ENCODE measurements at regions not wholly inside any gene's neighbourhood (a gene's known extent, or its start where the extent isn't known, plus 50 kb on each side); places are given as distances from the start of the nearest gene placed in this dataset.

DNA sequence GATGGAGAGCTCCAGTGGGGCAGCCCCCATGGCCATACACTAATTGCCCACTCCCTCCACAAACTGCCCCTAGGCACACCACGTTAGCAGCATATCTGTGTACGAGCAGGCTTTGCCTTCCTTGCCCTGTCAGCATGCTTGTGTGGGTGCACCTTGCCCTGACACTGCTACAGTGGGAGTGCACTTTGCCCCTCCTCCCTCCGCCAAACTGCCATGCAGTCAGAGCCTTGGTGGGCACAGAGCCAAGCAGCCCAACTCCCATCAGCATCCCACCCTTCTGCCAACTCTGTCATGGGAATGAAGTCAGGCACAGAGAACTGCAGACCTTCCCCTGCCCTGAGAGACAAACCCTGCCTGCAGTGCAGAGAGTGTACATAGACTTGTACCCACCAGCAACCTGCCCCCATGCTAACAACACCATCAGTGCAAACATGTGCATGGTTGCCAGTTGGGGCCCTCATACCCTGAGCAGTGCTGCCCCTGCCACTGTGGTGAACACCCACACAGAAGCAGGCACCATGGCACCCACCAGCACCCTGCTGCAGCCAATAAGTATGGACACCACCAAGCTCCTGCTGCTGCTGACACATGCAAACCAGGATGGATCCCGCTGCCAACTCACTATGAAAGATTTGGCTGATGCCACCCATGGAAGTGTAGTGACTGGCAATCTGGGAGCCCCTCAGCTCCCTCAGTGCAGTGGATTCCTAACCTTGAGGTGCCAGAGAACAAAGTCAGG lies 1197.7 kb upstream of the CELF2 start:
- DNase-seq (ENCODE audit: low spot score) = no peak
- TF ChIP-seq CTCF (IDR thresholded peaks at IDR 0.05) = no peak
- H3K4me1 ChIP-seq = no peaks in the 10 kb centered on the region
- no peak overlapping the region for H3K27ac ChIP-seq
- no peaks in the 10 kb centered on the region for H3K27me3 ChIP-seq
- no peaks in the 10 kb centered on the region for H3K9me3 ChIP-seq
- H3K36me3 ChIP-seq = no peaks in the 10 kb centered on the region
- H3K4me3 ChIP-seq = no peak overlapping the region

- no peak for DNase-seq (ENCODE audit: low spot score)
- TF ChIP-seq CTCF (IDR thresholded peaks at IDR 0.05) = no peak
- Histone ChIP-seq H3K27ac (no peak overlapping the region), H3K4me1 (no peaks in the 10 kb centered on the region), H3K4me3 (no peak overlapping the region), H3K9me3 (no peaks in the 10 kb centered on the region), H3K36me3 (no peaks in the 10 kb centered on the region), H3K27me3 (no peaks in the 10 kb centered on the region)
Observed at GRCh38 chr10:9823268-9823930, 1194.3 kb upstream of the CELF2 start.

DNA sequence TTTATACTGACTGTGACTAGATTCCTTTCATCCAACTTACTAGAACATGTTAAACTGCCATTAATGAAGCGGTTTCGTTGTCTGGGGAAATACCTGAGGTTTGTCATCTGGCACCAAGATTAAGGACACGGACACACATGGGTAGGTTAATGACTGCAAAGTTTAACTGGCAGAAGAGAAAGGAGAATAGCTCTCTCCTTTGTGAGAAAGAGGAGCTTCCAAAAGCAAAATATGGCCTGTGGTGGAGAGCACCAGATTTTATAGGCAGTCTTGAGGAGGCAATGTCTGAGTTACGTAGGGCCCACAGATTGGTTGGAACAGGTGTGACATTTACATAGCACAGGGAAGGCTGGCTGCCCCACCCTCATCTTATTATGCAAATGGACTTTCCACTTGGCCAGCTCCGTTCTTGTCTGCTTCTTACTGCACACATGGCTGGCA lies 1193.0 kb upstream of the CELF2 start:
- TF ChIP-seq CTCF (IDR thresholded peaks at IDR 0.05) = no peak
- no peak overlapping the region for H3K4me3 ChIP-seq
- H3K27ac ChIP-seq = no peak overlapping the region
- no peak for DNase-seq (ENCODE audit: low spot score)
- no peaks in the 10 kb centered on the region for H3K27me3 ChIP-seq
- H3K36me3 ChIP-seq = no peaks in the 10 kb centered on the region
- H3K4me1 ChIP-seq = no peaks in the 10 kb centered on the region
- no peaks in the 10 kb centered on the region for H3K9me3 ChIP-seq

DNA sequence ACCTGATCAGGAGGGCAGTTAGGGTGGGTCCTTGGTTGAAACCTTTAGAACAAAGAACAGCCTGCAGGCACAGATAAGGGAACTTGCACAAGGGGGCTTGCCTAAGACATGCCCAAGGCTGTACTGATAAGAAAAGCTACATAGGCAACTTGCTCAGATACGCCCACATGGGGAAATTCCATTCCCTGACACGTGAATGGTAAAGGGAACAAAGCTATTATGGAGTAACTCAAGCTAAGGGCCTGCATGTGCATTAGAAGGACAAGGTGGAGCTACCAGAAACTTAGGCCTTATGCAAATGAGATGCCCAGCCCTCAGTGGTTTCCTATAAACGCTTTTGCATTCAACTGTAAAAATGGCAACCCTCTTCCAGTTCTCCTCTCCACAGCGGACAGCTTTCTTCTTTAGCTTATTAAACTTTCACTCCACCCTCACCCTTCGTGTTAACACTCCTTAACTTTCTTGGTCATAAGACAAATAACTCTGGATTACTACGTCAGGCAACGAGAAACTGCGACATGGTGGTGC lies 1192.1 kb upstream of the CELF2 start:
- Histone ChIP-seq H3K27me3 (no peaks in the 10 kb centered on the region), H3K36me3 (no peaks in the 10 kb centered on the region), H3K4me3 (no peak overlapping the region), H3K9me3 (no peaks in the 10 kb centered on the region), H3K4me1 (no peaks in the 10 kb centered on the region), H3K27ac (no peak overlapping the region)
- DNase-seq (ENCODE audit: low spot score) = no peak
- no peak for TF ChIP-seq CTCF (IDR thresholded peaks at IDR 0.05)

DNA sequence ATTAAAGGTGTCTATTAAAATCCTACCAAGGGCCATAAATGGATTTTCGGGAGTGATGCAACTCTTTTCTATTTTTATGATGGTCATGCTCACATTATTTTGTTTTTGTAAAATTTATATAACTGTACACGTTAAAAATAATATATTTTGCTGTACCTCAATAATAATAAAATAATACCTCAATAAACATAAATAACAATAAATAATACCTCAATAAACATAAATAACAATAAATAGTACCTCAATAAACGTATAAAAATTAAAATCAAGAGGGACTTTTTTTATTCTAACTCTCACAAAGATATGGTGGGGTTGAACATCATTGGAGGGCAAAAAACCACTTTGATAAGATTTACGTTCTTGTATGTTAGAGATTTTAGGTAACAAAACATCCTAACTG lies 1189.6 kb upstream of the CELF2 start:
- TF ChIP-seq CTCF (IDR thresholded peaks at IDR 0.05) = no peak
- Histone ChIP-seq H3K4me3 (no peak overlapping the region), H3K36me3 (no peaks in the 10 kb centered on the region), H3K27ac (no peak overlapping the region), H3K27me3 (no peaks in the 10 kb centered on the region), H3K9me3 (no peaks in the 10 kb centered on the region), H3K4me1 (no peaks in the 10 kb centered on the region)
- no peak for DNase-seq (ENCODE audit: low spot score)

All from right atrium auricular region (tissue), 2 donors.